Liver (tissue), 8 donors: ENCODE measurements at regions not wholly inside any gene's neighbourhood (a gene's known extent, or its start where the extent isn't known, plus 50 kb on each side); places are given as distances from the start of the nearest gene placed in this dataset.

Experiments
- DNase-seq: peaks from one replicate; pipeline ENCODE4 v3.0.0-alpha.2; 2017; ENCODE audit warnings: low spot score
- H3K27ac ChIP-seq, 2 donors: one replicate each; pipeline ENCODE4 v1.7.0; 2013; ENCODE audit warnings: inconsistent platforms in 2 of 2, low read length in 2 of 2, control low read depth in 1 of 2, low read depth in 1 of 2, mild to moderate bottlenecking in 1 of 2
- H3K27me3 ChIP-seq, 4 donors: one replicate each; pipeline versions ENCODE4 v1.6.1 to v1.7.0; 2013; ENCODE audit warnings: low read length in 3 of 4, inconsistent platforms in 1 of 4, mild to moderate bottlenecking in 1 of 4, moderate library complexity in 1 of 4; ENCODE audit not compliant: control insufficient read depth in 4 of 4, insufficient read depth in 4 of 4
- H3K36me3 ChIP-seq, 4 donors: one replicate each; pipeline versions ENCODE4 v1.6.1 to v1.7.0; 2013; ENCODE audit warnings: low read length in 3 of 4, mild to moderate bottlenecking in 3 of 4, low read depth in 1 of 4, moderate library complexity in 1 of 4; ENCODE audit not compliant: control insufficient read depth in 4 of 4, insufficient read depth in 3 of 4
- H3K4me1 ChIP-seq, 4 donors: one replicate each; pipeline versions ENCODE4 v1.6.1 to v1.7.0; 2013; ENCODE audit warnings: low read length in 3 of 4, mild to moderate bottlenecking in 3 of 4, moderate library complexity in 1 of 4; ENCODE audit not compliant: control insufficient read depth in 4 of 4, insufficient read depth in 4 of 4
- H3K4me3 ChIP-seq, 3 donors: one replicate each; pipeline versions ENCODE4 v1.6.1 to v1.7.0; 2013; ENCODE audit warnings: low read length in 3 of 3, control low read depth in 1 of 3, low read depth in 1 of 3, mild to moderate bottlenecking in 1 of 3
- H3K9ac ChIP-seq, 2 donors: one replicate each; pipeline ENCODE4 v1.7.0; 2013; ENCODE audit warnings: low read length in 2 of 2, mild to moderate bottlenecking in 2 of 2, moderate library complexity in 2 of 2, control low read depth in 1 of 2, low read depth in 1 of 2
- H3K9me3 ChIP-seq, 4 donors: one replicate each; pipeline versions ENCODE4 v1.6.1 to v1.7.0; 2013; ENCODE audit warnings: low read length in 3 of 4; ENCODE audit not compliant: control insufficient read depth in 4 of 4
- EGR1 ChIP-seq, 2 donors: IDR thresholded peaks; 2 replicates each; pipeline ENCODE4 v1.6.1; 2016 to 2018; ENCODE audit warnings: antibody characterized with exemption in 2 of 2, low read depth in 2 of 2
- FOXA1 ChIP-seq: IDR thresholded peaks from 2 replicates; pipeline ENCODE4 v1.6.1; 2016; ENCODE audit warnings: antibody characterized with exemption
- FOXA2 ChIP-seq: IDR thresholded peaks from 2 replicates; pipeline ENCODE4 v1.6.1; 2016; ENCODE audit warnings: antibody characterized with exemption
- GABPA ChIP-seq, 2 donors: IDR thresholded peaks in 1 of 2; conservative IDR thresholded peaks in 1 of 2; 2 replicates each; pipeline ENCODE4 v1.6.1; 2016; ENCODE audit warnings: antibody characterized with exemption in 2 of 2, mild to moderate bottlenecking in 1 of 2, moderate library complexity in 1 of 2
- HNF4A ChIP-seq, 2 donors: conservative IDR thresholded peaks; 2 replicates each; pipeline ENCODE4 v1.6.1; 2016; ENCODE audit warnings: antibody characterized with exemption in 2 of 2, mild to moderate bottlenecking in 2 of 2
- HNF4G ChIP-seq: IDR thresholded peaks from 2 replicates; pipeline ENCODE4 v1.6.1; 2016; ENCODE audit warnings: antibody characterized with exemption
- JUND ChIP-seq, 2 donors: IDR thresholded peaks; 2 replicates each; pipeline ENCODE4 v1.6.1; 2016; ENCODE audit warnings: antibody characterized with exemption in 2 of 2
- NR2F2 ChIP-seq: IDR thresholded peaks from 2 replicates; pipeline ENCODE4 v1.6.1; 2016; ENCODE audit warnings: antibody characterized with exemption
- RAD21 ChIP-seq, 2 donors: IDR thresholded peaks; 2 replicates each; pipeline ENCODE4 v1.6.1; 2016; ENCODE audit warnings: antibody characterized with exemption in 2 of 2, mild to moderate bottlenecking in 2 of 2
- RXRA ChIP-seq, 2 donors: IDR thresholded peaks; 2 replicates each; pipeline ENCODE4 v1.6.1; 2017 to 2018; ENCODE audit warnings: antibody characterized with exemption in 2 of 2, mild to moderate bottlenecking in 1 of 2
- SP1 ChIP-seq: IDR thresholded peaks from 2 replicates; pipeline ENCODE4 v1.6.1; 2018; ENCODE audit warnings: antibody characterized with exemption, mild to moderate bottlenecking
- TAF1 ChIP-seq: conservative IDR thresholded peaks from 2 replicates; pipeline ENCODE4 v1.6.1; 2016; ENCODE audit warnings: antibody characterized with exemption, mild to moderate bottlenecking
- YY1 ChIP-seq: IDR thresholded peaks from 2 replicates; pipeline ENCODE4 v1.6.1; 2016; ENCODE audit warnings: antibody characterized with exemption, mild to moderate bottlenecking
- WGBS: extraction: QIAGEN DNeasy Blood & Tissue Kit; methylation state at CpG from one replicate; pipeline ENCODE4 v1.1.7; 2013; 5-methylcytosine and 5-hydroxymethylcytosine counted together
- TF ChIP-seq, protein P1 (sequence below): fragments of 150-350 bp; IDR thresholded peaks from 2 replicates; pipeline ENCODE4 v1.5.1; 2017; ENCODE audit warnings: improper control_type of control experiment, low read depth, low read length; ENCODE audit not compliant: missing input control
- TF ChIP-seq, protein P2 (sequence below): IDR thresholded peaks from 2 replicates; pipeline ENCODE4 v1.6.1; 2016; ENCODE audit warnings: antibody characterized with exemption
- TF ChIP-seq, protein P3 (sequence below): IDR thresholded peaks from 2 replicates; pipeline ENCODE4 v1.6.1; 2016; ENCODE audit warnings: antibody characterized with exemption
- TF ChIP-seq, protein P4 (sequence below): IDR thresholded peaks from 2 replicates; pipeline ENCODE4 v1.6.1; 2016; ENCODE audit warnings: antibody characterized with exemption, mild to moderate bottlenecking
- TF ChIP-seq, protein P5 (sequence below): IDR thresholded peaks from 2 replicates; pipeline ENCODE4 v1.6.1; 2016; ENCODE audit warnings: antibody characterized with exemption
- donor health status: healthy.
- donor health status: healthy.
- donor health status: healthy.
- donor health status: healthy.
- donor health status: healthy.

DNA sequence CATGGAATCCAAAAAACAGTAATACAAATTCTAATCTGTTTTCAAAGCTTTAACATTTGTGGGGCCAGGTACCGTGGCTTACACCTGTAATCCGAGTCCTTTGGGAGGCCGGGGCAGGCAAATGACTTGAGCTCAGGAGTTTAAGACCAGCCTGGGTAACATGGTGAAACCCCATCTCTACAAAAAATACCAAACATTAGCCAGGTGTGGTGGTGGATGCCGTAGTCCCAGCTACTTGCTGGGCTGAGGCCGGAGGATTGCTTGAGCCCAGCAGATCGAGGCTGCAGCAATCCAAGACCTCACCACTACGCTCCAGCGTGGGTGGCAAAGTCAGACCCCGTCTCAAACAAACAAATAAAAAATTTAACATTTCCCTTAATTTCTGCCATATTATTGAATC, 74.3 kb upstream of the SALL3 start (continued):
- TF ChIP-seq FOXA2: no peak
- no peak for TF ChIP-seq JUND (IDR thresholded peaks at IDR 0.05)

DNA sequence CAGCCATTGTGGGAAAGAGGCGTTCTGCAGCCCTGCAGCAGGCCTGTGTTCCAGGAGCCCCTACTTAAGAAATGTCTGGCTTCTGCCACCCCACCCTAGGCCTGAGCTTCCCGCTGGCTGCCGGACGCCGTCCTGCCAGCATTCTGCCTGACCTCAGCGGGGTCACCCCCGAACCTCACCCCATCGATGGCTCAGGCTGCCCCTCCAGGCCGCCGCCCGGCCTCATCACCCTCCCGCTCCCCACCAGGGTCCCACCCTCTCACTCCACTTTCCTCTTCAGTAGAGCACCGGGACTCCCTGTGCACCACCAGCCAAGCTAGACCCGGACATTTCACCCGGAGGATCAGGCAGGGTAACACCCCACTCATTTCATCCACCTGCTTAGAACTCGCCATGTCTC, 73.6 kb upstream of the SALL3 start:
- H3K9ac ChIP-seq: no peak overlapping the region
- peaks cover 0 to 3% (median 0%) of the 10 kb centered on the region in 4 donors for H3K27me3 ChIP-seq
- no peak for TF ChIP-seq YY1
- TF ChIP-seq, protein P1, sequence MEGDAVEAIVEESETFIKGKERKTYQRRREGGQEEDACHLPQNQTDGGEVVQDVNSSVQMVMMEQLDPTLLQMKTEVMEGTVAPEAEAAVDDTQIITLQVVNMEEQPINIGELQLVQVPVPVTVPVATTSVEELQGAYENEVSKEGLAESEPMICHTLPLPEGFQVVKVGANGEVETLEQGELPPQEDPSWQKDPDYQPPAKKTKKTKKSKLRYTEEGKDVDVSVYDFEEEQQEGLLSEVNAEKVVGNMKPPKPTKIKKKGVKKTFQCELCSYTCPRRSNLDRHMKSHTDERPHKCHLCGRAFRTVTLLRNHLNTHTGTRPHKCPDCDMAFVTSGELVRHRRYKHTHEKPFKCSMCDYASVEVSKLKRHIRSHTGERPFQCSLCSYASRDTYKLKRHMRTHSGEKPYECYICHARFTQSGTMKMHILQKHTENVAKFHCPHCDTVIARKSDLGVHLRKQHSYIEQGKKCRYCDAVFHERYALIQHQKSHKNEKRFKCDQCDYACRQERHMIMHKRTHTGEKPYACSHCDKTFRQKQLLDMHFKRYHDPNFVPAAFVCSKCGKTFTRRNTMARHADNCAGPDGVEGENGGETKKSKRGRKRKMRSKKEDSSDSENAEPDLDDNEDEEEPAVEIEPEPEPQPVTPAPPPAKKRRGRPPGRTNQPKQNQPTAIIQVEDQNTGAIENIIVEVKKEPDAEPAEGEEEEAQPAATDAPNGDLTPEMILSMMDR: no peak
- TF ChIP-seq, protein P2, sequence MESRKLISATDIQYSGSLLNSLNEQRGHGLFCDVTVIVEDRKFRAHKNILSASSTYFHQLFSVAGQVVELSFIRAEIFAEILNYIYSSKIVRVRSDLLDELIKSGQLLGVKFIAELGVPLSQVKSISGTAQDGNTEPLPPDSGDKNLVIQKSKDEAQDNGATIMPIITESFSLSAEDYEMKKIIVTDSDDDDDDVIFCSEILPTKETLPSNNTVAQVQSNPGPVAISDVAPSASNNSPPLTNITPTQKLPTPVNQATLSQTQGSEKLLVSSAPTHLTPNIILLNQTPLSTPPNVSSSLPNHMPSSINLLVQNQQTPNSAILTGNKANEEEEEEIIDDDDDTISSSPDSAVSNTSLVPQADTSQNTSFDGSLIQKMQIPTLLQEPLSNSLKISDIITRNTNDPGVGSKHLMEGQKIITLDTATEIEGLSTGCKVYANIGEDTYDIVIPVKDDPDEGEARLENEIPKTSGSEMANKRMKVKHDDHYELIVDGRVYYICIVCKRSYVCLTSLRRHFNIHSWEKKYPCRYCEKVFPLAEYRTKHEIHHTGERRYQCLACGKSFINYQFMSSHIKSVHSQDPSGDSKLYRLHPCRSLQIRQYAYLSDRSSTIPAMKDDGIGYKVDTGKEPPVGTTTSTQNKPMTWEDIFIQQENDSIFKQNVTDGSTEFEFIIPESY: no peak
- TF ChIP-seq RXRA (IDR thresholded peaks at IDR 0.05): no peak
- TF ChIP-seq RAD21 (IDR thresholded peaks at IDR 0.05): no peak
- no peak for TF ChIP-seq TAF1
- TF ChIP-seq JUND (IDR thresholded peaks at IDR 0.05): no peak
- TF ChIP-seq, protein P3, sequence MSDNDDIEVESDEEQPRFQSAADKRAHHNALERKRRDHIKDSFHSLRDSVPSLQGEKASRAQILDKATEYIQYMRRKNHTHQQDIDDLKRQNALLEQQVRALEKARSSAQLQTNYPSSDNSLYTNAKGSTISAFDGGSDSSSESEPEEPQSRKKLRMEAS: no peak
- TF ChIP-seq HNF4G: no peak
- TF ChIP-seq HNF4A (conservative IDR thresholded peaks at IDR 0.05): no peak
- no peak for TF ChIP-seq EGR1 (IDR thresholded peaks at IDR 0.05; ENCODE audit: low read depth in 2 of 2)
- no peak for TF ChIP-seq NR2F2
- no peak for TF ChIP-seq GABPA (IDR thresholded peaks at IDR 0.05 in 1 of 2, conservative IDR thresholded peaks at IDR 0.05 in 1 of 2)
- TF ChIP-seq, protein P4, sequence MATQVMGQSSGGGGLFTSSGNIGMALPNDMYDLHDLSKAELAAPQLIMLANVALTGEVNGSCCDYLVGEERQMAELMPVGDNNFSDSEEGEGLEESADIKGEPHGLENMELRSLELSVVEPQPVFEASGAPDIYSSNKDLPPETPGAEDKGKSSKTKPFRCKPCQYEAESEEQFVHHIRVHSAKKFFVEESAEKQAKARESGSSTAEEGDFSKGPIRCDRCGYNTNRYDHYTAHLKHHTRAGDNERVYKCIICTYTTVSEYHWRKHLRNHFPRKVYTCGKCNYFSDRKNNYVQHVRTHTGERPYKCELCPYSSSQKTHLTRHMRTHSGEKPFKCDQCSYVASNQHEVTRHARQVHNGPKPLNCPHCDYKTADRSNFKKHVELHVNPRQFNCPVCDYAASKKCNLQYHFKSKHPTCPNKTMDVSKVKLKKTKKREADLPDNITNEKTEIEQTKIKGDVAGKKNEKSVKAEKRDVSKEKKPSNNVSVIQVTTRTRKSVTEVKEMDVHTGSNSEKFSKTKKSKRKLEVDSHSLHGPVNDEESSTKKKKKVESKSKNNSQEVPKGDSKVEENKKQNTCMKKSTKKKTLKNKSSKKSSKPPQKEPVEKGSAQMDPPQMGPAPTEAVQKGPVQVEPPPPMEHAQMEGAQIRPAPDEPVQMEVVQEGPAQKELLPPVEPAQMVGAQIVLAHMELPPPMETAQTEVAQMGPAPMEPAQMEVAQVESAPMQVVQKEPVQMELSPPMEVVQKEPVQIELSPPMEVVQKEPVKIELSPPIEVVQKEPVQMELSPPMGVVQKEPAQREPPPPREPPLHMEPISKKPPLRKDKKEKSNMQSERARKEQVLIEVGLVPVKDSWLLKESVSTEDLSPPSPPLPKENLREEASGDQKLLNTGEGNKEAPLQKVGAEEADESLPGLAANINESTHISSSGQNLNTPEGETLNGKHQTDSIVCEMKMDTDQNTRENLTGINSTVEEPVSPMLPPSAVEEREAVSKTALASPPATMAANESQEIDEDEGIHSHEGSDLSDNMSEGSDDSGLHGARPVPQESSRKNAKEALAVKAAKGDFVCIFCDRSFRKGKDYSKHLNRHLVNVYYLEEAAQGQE: no peak
- TF ChIP-seq, protein P5, sequence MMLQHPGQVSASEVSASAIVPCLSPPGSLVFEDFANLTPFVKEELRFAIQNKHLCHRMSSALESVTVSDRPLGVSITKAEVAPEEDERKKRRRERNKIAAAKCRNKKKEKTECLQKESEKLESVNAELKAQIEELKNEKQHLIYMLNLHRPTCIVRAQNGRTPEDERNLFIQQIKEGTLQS: no peak
- TF ChIP-seq SP1: no peak
- TF ChIP-seq FOXA1: no peak
- TF ChIP-seq FOXA2: no peak
- no peaks in the 10 kb centered on the region for H3K4me1 ChIP-seq
- H3K4me3 ChIP-seq: no peak overlapping the region
- no peaks in the 10 kb centered on the region for H3K9me3 ChIP-seq
- DNase-seq: no peak
- 85% methylated on average over 16 of the region's 16 CpGs for WGBS
- H3K27ac ChIP-seq: no peak overlapping the region
- H3K36me3 ChIP-seq: no peaks in the 10 kb centered on the region
